Occipital lobe (tissue), 1 donor: ENCODE measurements at regions not wholly inside any gene's neighbourhood (a gene's known extent, or its start where the extent isn't known, plus 50 kb on each side); places are given as distances from the start of the nearest gene placed in this dataset.
A peak's percentile ranks its signal among the peaks of the same experiment; 100 is the strongest.

ENCODE experiments used
- DNase-seq: peaks from one replicate; lab custom pipeline; 2025; lab: John Stamatoyannopoulos, UW

DNA sequence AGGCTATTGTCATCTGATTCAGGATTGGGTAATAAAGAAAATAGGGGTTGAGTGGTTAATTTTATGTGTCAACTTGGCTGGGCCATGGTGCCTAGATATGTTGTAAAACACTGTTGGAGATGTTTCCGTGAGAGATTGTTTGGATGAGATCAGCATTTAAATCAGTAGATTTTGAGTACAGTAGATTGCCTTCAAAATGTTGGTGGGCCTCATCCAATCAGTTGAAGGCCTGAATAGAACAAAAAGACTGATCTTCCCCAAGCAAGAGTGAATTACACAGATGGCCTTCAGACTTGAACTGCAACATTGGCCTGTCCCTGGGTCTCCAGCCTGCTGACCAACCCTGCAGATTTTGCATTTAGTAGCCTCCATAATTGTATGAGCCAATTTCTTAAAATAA, 401.3 kb upstream of the KIF2A start:
- no peak for DNase-seq

GRCh38 chr5:61905613-61906012, 400.4 kb upstream of the KIF2A start:
- DNase-seq = no peak

GRCh38 chr5:61906820-61907219, 399.2 kb upstream of the KIF2A start:
- no peak for DNase-seq

- DNase-seq = no peak
Observed at GRCh38 chr5:61907995-61908394, 398.0 kb upstream of the KIF2A start.

- no peak for DNase-seq
Observed at GRCh38 chr5:61910771-61911170, 395.2 kb upstream of the KIF2A start.

- DNase-seq = no peak
Observed at GRCh38 chr5:61912559-61912958, 393.4 kb upstream of the KIF2A start.

GRCh38 chr5:61915646-61916045, 390.4 kb upstream of the KIF2A start:
- DNase-seq = no peak

DNA sequence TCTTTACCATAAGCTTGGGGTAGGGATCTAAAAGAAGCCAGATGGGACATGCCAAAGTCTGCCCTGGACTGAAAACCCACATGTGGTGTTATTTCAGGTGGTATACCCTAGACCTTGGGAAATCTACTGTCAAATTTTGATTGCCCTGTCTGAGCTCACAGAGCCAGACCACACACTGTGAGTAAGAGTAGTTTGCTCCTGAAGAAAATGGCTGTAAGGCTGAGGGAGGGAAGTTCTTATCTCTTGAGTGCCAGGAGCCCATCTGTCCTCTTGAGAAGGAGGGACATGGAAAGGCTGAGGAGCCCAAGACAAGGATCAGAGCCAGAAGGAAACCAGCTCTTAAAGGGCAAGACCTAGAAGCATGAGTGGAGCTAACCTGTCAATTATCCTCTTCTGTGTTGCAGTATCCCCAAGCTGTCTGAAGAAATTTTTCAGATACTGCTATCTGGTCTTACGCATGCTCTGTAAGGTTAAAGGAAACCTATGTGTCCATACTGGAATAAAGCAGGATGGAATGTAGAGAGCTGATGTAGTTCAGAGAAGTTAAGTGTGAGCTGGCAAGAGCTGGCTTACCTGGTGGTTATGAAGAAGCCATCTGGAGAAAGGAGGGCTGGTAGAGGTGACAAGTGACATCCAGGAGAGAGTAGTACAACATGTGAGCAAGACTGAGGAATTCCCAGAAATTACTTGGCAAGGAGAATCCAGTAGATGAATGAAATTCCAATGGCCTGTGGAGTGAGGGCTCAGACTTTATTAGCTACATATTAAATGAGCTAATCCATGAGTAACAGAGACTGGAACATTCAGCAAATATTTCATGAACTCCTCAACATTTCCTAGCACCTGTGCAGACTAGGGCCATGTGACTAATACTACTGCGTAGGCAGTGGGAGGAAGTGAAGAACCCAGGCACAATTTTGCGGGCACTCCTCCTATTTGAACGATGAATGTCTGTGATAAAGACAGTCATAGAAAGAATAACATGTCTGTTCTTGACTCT, 389.1 kb upstream of the KIF2A start:
- no peak for DNase-seq

- no peak for DNase-seq
Observed at GRCh38 chr5:61918611-61919010, 387.4 kb upstream of the KIF2A start.

DNA sequence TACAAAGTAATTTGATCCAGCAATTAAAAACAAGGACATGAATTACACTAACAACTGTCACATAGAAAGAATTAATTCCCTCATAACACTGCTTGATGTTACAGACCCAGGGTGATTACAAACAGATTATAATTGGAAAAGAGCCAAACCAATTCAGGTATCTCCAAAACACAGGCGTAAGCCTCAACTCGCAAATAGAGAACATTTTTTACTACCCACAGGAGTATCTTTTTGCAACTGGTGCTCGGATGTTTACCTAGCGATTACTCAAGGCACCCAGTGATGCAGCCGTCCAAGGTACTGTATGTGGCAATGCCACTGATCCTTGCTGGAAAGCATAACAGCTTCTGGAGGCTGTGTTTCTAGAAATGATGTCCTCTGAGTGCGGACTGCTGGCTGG, 386.1 kb upstream of the KIF2A start:
- no peak for DNase-seq

- no peak for DNase-seq
Observed at GRCh38 chr5:61924251-61924650, 381.8 kb upstream of the KIF2A start.

DNA sequence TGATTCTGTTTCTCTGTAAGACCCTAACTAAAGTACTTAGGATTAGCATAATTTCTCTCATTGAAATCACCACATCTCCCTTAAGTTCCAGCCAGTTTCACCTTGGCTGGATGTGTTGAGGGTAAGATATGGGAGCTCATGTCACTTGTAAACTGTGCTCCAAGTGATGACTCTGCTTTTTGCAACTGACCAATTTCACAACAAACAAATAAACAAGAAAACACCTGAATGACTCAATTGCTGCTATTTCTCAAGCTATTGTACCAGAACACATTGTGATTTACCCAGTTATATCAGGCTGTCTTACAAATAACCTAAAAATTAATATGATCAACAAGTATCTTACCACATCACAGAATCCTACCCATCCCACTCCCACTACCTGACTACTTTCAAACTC, 379.1 kb upstream of the KIF2A start:
- DNase-seq = no peak

GRCh38 chr5:61931236-61931635, 374.8 kb upstream of the KIF2A start:
- no peak for DNase-seq

- peak; percentile 27 for DNase-seq
Observed at GRCh38 chr5:61933787-61934626, 372.0 kb upstream of the KIF2A start.

DNA sequence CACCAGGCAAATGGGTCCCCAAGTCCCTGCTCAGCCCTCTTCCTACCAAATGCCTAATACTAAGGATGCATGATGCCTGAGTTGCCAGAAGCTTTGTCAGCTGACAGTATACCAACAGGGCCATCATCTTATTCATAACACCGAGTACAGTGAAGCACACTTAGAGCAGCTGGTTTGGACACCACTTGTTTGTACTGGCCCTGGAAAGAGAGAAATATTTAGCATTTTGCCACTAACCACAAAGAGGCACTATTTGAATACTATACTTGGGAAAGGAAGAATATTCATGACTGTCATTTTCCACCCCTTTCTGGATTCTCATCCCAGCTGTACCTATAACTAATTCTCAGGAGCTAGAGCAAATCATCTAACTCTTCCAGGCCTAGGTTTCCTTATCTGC, 364.4 kb upstream of the KIF2A start:
- no peak for DNase-seq

GRCh38 chr5:61942462-61943049, 363.4 kb upstream of the KIF2A start:
- no peak for DNase-seq

GRCh38 chr5:61943713-61944112, 362.3 kb upstream of the KIF2A start:
- DNase-seq = no peak

DNA sequence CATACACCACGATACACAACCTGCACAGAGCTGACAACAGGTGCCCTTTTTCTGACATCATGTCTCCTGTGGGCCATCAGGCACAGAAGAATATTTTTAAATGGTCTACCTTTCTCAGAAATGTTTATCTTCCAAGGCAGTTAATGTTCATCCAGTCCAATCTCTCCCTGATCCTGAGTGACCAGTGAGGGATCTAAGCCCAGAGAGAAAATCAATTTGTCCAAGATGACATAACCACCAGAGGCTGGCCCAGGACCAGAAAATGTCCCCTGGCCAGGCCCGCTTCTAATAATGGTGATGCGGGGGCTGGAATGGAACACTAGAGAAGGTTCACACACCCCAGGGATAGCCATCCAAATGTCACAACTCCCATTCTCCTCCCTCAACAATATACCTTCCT, 357.9 kb upstream of the KIF2A start:
- DNase-seq = no peak

DNA sequence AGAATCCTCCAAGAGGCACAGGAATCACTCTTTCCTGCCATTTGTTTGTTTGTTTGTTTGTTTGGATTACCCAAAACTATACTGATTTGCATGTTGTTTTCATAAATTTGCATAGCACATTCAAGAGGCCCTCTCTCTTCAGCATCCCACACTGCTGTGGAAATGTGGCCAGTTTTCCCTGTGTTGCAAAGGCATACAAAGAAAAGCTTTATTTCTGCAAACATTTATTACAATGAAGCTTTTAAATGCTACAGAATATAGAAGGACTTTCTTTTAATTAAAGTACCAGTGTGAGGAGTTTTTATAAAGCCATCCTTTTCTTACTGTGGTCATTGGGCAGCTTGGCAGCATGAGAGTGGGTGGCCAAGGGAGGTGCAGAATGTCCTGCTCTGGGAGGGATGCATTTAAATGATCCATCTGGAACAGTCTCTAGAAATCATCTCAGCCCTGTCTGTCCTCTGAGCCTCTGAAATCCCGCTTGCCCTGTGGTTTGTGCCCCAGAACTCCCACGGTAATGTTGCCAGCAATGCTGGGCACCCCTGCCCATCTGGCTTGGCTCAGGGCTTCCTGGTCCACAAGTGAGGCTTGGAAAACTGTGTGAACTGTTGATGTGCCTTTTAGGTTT, 356.8 kb upstream of the KIF2A start:
- DNase-seq = peak; percentile 32

DNA sequence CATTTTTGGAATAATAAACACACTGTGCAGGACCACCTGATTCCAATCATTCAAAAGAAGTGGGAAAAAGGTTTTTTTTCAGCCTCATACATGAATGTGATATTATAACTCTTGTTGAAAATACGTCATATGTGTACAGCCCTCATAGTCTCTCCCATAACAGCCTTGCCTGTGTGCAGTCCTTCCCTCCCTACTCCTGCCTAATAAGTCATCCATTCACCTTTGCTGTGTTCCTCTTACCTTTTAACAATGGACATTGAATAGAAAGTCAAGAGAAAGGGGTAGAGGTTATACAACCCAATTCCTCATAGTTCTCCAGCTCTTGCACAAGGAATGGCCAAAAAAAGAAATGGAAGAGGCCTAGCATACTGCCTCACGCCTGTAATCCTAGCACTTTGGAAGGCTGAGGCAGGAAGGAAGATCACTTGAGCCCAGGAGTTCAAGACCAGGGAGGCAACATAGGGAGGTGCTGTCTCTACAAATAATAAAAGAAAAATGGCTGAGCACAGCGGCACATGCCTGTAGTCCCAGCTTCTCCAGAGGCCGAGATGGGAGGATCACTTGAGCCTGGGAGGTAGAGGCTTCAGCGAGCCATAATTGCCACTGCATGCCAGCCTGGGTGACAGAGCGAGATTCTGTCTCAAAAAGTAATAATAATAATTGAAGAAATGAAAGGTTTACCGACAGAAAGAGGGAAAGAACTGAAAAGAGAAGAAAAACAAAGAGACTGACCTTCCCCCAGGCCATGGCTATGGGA, 356.1 kb upstream of the KIF2A start:
- no peak for DNase-seq

- no peak for DNase-seq
Observed at GRCh38 chr5:61951295-61951694, 354.7 kb upstream of the KIF2A start.
